GM21576 (cell line): ENCODE measurements at regions not wholly inside any gene's neighbourhood (a gene's known extent, or its start where the extent isn't known, plus 50 kb on each side); places are given as distances from the start of the nearest gene placed in this dataset.
"Not testable (repeated sequence)": the region's sequence is repeated elsewhere in the genome, so short reads cannot be mapped to it uniquely, and the experiment has no call there.

ENCODE experiments used
- ATAC-seq: cut with Tn5 transposase; IDR thresholded peaks from one replicate; pipeline ENCODE4 v1.9.1; 2021; ENCODE audit warnings: mild to moderate bottlenecking, moderate library complexity; ENCODE audit not compliant: unreplicated experiment

- no peak for ATAC-seq
Observed at GRCh38 chr1:165147799-165148198, 208.7 kb downstream of the LMX1A start.

- ATAC-seq, result no peak
Observed at GRCh38 chr1:165144757-165145397, 211.6 kb downstream of the LMX1A start.

- ATAC-seq, result no peak
Observed at GRCh38 chr1:165143437-165144065, 213.0 kb downstream of the LMX1A start.

GRCh38 chr1:165138960-165139359, 217.6 kb downstream of the LMX1A start:
- no peak for ATAC-seq

- no peak for ATAC-seq
Observed at GRCh38 chr1:165137551-165138316, 218.8 kb downstream of the LMX1A start.

GRCh38 chr1:165134431-165134830, 222.1 kb downstream of the LMX1A start:
- ATAC-seq, result no peak

- no peak for ATAC-seq
Observed at GRCh38 chr1:165129568-165130164, 226.8 kb downstream of the LMX1A start.

- no peak for ATAC-seq
Observed at GRCh38 chr1:165124772-165125171, 231.7 kb downstream of the LMX1A start.

- ATAC-seq, result no peak
Observed at GRCh38 chr1:165119086-165119485, 237.4 kb downstream of the LMX1A start.

- no peak for ATAC-seq
Observed at GRCh38 chr1:165117482-165117881, 239.0 kb downstream of the LMX1A start.

GRCh38 chr1:165116732-165117131, 239.8 kb downstream of the LMX1A start:
- no peak for ATAC-seq

GRCh38 chr1:165116171-165116570, 240.3 kb downstream of the LMX1A start:
- no peak for ATAC-seq

GRCh38 chr1:165114889-165115285, 241.6 kb downstream of the LMX1A start:
- no peak for ATAC-seq

- ATAC-seq, result no peak
Observed at GRCh38 chr1:165114022-165114888, 242.3 kb downstream of the LMX1A start.

GRCh38 chr1:165112260-165112659, 244.3 kb downstream of the LMX1A start:
- no peak for ATAC-seq

GRCh38 chr1:165109013-165109412, 247.5 kb downstream of the LMX1A start:
- ATAC-seq, result no peak

- not testable (repeated sequence) for ATAC-seq
Observed at GRCh38 chr1:165092542-165093162, 263.9 kb downstream of the LMX1A start.

- ATAC-seq, result no peak
Observed at GRCh38 chr1:165080253-165080896, 276.1 kb downstream of the LMX1A start.

GRCh38 chr1:165078391-165078790, 278.1 kb downstream of the LMX1A start:
- no peak for ATAC-seq
